GM23248 (cell line): ENCODE measurements at regions not wholly inside any gene's neighbourhood (a gene's known extent, or its start where the extent isn't known, plus 50 kb on each side); places are given as distances from the start of the nearest gene placed in this dataset.

ENCODE experiments used
- DNase-seq: peaks from one replicate; pipeline ENCODE4 v3.0.0-alpha.2; 2015
- H2AFZ ChIP-seq: fragments of 200-600 bp; sonication (generic); 2 replicates; pipeline ENCODE4 v1.6.1; 2016; ENCODE audit warnings: antibody characterized with exemption
- H3F3A ChIP-seq: fragments of 200-600 bp; sonication (generic); 2 replicates; pipeline ENCODE4 v1.6.1; 2016; ENCODE audit warnings: mild to moderate bottlenecking, antibody characterized with exemption, mixed run types; ENCODE audit not compliant: insufficient read depth
- H3K27ac ChIP-seq: fragments of 200-600 bp; sonication (generic); 2 replicates; pipeline ENCODE4 v1.5.1; 2016; ENCODE audit warnings: mild to moderate bottlenecking
- H3K27me3 ChIP-seq: fragments of 200-600 bp; sonication (generic); replicated peaks from 2 replicates; pipeline ENCODE4 v1.6.1; 2016; ENCODE audit warnings: mild to moderate bottlenecking; ENCODE audit not compliant: insufficient read depth
- H3K36me3 ChIP-seq: fragments of 200-600 bp; sonication (generic); 2 replicates; pipeline ENCODE4 v1.6.1; 2016; ENCODE audit warnings: low read depth, mild to moderate bottlenecking
- H3K4me1 ChIP-seq: fragments of 200-600 bp; sonication (generic); 2 replicates; pipeline ENCODE4 v1.6.1; 2016; ENCODE audit warnings: mild to moderate bottlenecking; ENCODE audit not compliant: insufficient read depth
- H3K4me2 ChIP-seq: fragments of 200-600 bp; sonication (generic); one replicate; pipeline ENCODE4 v1.6.1; 2016; ENCODE audit warnings: mild to moderate bottlenecking; ENCODE audit not compliant: unreplicated experiment
- H3K4me3 ChIP-seq: fragments of 200-600 bp; sonication (generic); 2 replicates; pipeline ENCODE4 v1.5.1; 2016; ENCODE audit warnings: mild to moderate bottlenecking
- H3K79me2 ChIP-seq: fragments of 200-600 bp; sonication (generic); 2 replicates; pipeline ENCODE4 v1.6.1; 2016; ENCODE audit warnings: mild to moderate bottlenecking; ENCODE audit not compliant: insufficient read depth
- H3K9ac ChIP-seq: fragments of 200-600 bp; sonication (generic); 2 replicates; pipeline ENCODE4 v1.6.1; 2016; ENCODE audit warnings: mild to moderate bottlenecking
- H3K9me2 ChIP-seq: fragments of 200-600 bp; sonication (generic); 2 replicates; pipeline ENCODE4 v1.6.1; 2016; ENCODE audit warnings: mixed run types, mild to moderate bottlenecking, moderate library complexity; ENCODE audit not compliant: insufficient read depth
- H3K9me3 ChIP-seq: fragments of 200-600 bp; sonication (generic); one replicate; pipeline ENCODE4 v1.6.1; 2017; ENCODE audit warnings: low read depth
- H4K20me1 ChIP-seq: fragments of 200-600 bp; sonication (generic); 2 replicates; pipeline ENCODE4 v1.6.0; 2016; ENCODE audit not compliant: insufficient read depth
- EZH2 ChIP-seq: fragments of 200-600 bp; sonication (generic); IDR thresholded peaks from 2 replicates; pipeline ENCODE4 v1.6.1; 2018; ENCODE audit warnings: antibody characterized with exemption, mild to moderate bottlenecking; ENCODE audit not compliant: insufficient read depth, poor library complexity, severe bottlenecking
- EZH2phosphoT487 ChIP-seq: fragments of 200-600 bp; sonication (generic); IDR thresholded peaks from 2 replicates; pipeline ENCODE4 v1.6.1; 2018; ENCODE audit warnings: antibody characterized with exemption, moderate library complexity, mild to moderate bottlenecking, low read depth; ENCODE audit not compliant: insufficient read depth
- WGBS, 2 experiments: methylation state at CpG; one replicate each; pipeline ENCODE4 v1.1.6; 2015 to 2017; ENCODE audit warnings: low lambda C conversion rate in 2 of 2, low coverage in 1 of 2; ENCODE audit errors: missing lambda C conversion rate in 2 of 2; 5-methylcytosine and 5-hydroxymethylcytosine counted together
- in situ Hi-C: fragments of 300-500 bp; cut with MboI; formaldehyde crosslinking; loops from 2 replicates; pipeline ENCODE4 v1.15.0; 2020

DNA sequence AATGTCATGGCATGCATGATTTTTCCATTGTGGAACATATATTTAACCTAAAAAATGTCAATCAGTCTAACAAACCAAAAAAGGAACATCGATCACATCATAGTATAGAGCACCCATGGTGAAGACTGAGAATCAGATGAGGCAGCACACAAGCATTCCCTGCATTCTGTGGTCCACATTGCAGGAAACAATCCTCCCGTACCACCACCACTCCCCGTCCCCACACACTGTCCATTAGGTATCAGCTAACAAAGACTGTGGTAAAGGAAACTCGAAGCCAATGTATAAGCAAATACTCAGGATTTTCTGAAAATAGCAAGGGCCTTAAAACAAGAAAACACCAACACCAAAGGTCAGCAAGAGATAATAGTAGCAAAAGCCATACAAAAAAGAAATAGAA, 1104.4 kb upstream of the SEMA6A start:
- DNase-seq: no peak
- Histone ChIP-seq H2AFZ (no peak overlapping the region), H3F3A (no peaks in the 10 kb centered on the region), H3K4me3 (no peak overlapping the region), H3K36me3 (no peaks in the 10 kb centered on the region), H3K9ac (no peak overlapping the region), H3K9me2 (no peaks in the 10 kb centered on the region), H4K20me1 (no peaks in the 10 kb centered on the region), H3K4me2 (no peak overlapping the region), H3K79me2 (no peaks in the 10 kb centered on the region), H3K27ac (no peak overlapping the region), H3K4me1 (no peaks in the 10 kb centered on the region), H3K27me3 (no peaks in the 10 kb centered on the region), H3K9me3 (no peaks in the 10 kb centered on the region)
- TF ChIP-seq EZH2: no peak
- TF ChIP-seq EZH2phosphoT487: no peak
- WGBS, 2 experiments: 35 to 39% methylated on average over 4 of the region's 4 CpGs
- in situ Hi-C loops: no loop called here

DNA sequence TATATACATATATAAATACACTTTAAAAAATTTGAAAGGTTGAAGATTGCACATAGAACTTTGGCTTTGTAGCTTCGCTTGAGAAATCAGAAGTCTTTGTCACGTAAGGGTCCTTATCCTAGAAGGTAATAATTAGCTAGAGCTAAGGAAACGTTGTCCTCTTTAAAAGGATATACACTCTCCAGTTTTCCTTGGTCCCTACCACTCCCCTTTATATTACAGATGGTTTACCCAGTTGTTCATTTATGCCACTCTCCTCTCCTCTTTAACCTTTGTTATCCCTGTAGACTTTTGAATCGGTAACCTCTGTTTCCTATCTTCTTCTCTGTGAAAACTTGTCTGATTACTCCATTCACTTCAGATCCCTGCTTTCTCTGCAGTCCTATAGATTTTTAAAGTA, 1101.0 kb upstream of the SEMA6A start:
- Histone ChIP-seq H3K9me3 (no peaks in the 10 kb centered on the region), H3K9ac (no peak overlapping the region), H3K9me2 (no peaks in the 10 kb centered on the region), H3K4me1 (no peaks in the 10 kb centered on the region), H3K4me3 (no peak overlapping the region), H4K20me1 (no peaks in the 10 kb centered on the region), H2AFZ (no peak overlapping the region), H3K79me2 (no peaks in the 10 kb centered on the region), H3F3A (no peaks in the 10 kb centered on the region), H3K4me2 (no peak overlapping the region), H3K27ac (no peak overlapping the region), H3K36me3 (no peaks in the 10 kb centered on the region), H3K27me3 (no peaks in the 10 kb centered on the region)
- 33 to 45% methylated on average over 4 of the region's 4 CpGs for WGBS, 2 experiments
- in situ Hi-C loops: no loop called here
- TF ChIP-seq EZH2phosphoT487: no peak
- TF ChIP-seq EZH2: no peak
- DNase-seq: no peak

DNA sequence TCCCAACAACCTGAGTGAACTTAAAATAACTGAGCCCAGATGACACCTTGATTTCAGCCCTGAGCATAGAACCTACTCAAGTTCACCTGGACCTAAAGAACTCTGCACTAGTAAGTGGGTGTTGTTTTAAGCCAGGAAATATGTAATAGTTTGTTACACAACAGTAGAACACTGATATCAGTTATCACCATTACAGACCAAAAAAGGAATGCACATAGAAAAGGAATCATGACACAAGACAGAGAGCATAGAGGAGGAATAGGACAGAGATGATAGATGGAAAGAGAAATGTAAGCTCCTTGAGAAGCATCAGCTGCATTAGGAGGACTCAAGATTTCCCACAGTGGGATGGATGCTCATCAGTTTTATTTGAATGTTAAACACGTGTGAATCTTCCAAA, 1096.9 kb upstream of the SEMA6A start:
- Histone ChIP-seq H3K4me2 (no peak overlapping the region), H4K20me1 (no peaks in the 10 kb centered on the region), H2AFZ (no peak overlapping the region), H3K9ac (no peak overlapping the region), H3K9me2 (no peaks in the 10 kb centered on the region), H3K79me2 (no peaks in the 10 kb centered on the region), H3F3A (no peaks in the 10 kb centered on the region), H3K9me3 (no peaks in the 10 kb centered on the region), H3K27me3 (no peaks in the 10 kb centered on the region), H3K4me3 (no peak overlapping the region), H3K27ac (no peak overlapping the region), H3K36me3 (no peaks in the 10 kb centered on the region), H3K4me1 (no peaks in the 10 kb centered on the region)
- WGBS, 2 experiments: 29 to 33% methylated on average over 1 of the region's 1 CpG
- TF ChIP-seq EZH2phosphoT487 (no peak), EZH2 (no peak)
- in situ Hi-C loops: no loop called here
- DNase-seq: no peak

DNA sequence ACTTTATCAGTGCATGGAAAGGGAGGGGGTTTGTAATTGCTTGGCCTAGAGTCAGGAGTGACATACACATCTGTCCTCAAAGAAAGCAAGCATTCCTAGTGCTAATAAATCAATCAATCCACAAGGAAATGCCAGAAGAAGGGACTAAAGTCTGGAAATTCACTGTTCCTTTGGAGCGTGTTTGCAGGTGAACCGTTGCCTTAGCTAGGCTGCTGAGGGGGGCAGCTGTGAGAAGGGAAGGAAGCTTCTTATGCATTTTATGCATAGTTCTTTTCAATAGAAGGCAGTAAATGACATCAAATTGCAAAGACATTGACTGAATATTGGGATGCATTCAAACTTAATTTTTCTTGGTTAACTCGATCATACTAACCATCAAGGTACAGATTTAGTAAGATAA, 1092.5 kb upstream of the SEMA6A start:
- no peak for DNase-seq
- H3K9ac ChIP-seq: no peak overlapping the region

DNA sequence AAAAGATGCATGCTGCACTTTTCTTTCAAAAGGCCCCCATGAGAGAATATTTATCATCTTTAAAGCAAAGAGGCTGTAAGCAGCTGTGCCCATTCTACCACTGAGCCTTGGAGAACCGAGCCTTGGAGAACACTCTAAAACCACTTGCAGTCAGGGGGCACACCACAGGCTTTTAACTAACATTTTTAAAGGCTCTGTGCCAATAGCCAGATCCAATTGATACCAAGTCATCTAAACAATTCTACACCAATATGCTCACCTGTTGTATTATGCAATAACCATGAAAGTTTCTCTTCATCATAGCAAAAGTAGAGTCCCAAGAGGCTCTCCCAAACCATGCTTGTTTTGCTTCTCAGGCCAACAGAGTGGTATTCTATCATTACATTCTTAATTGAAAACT, 1090.5 kb upstream of the SEMA6A start:
- Histone ChIP-seq H3K4me3 (no peak overlapping the region), H3F3A (no peaks in the 10 kb centered on the region), H4K20me1 (no peaks in the 10 kb centered on the region), H3K9me2 (no peaks in the 10 kb centered on the region), H3K27ac (no peak overlapping the region), H2AFZ (no peak overlapping the region), H3K4me1 (no peaks in the 10 kb centered on the region), H3K79me2 (no peaks in the 10 kb centered on the region), H3K4me2 (no peak overlapping the region), H3K9ac (no peak overlapping the region), H3K27me3 (no peaks in the 10 kb centered on the region), H3K9me3 (no peaks in the 10 kb centered on the region), H3K36me3 (no peaks in the 10 kb centered on the region)
- in situ Hi-C loops: no loop called here
- 5 to 8% methylated on average over 1 of the region's 1 CpG for WGBS, 2 experiments
- DNase-seq: no peak
- TF ChIP-seq EZH2 (no peak), EZH2phosphoT487 (no peak)

More for the DNA sequence above, 1092.5 kb upstream of the SEMA6A start:
- H4K20me1 ChIP-seq: no peaks in the 10 kb centered on the region
- H3F3A ChIP-seq: no peaks in the 10 kb centered on the region
- in situ Hi-C loops: no loop called here
- 48 to 53% methylated on average over 3 of the region's 3 CpGs for WGBS, 2 experiments
- H3K79me2 ChIP-seq: no peaks in the 10 kb centered on the region
- no peaks in the 10 kb centered on the region for H3K4me1 ChIP-seq
- H2AFZ ChIP-seq: no peak overlapping the region
- TF ChIP-seq EZH2phosphoT487: no peak
- TF ChIP-seq EZH2: no peak
- no peak overlapping the region for H3K27ac ChIP-seq
- no peaks in the 10 kb centered on the region for H3K9me3 ChIP-seq
- no peak overlapping the region for H3K4me3 ChIP-seq
- no peaks in the 10 kb centered on the region for H3K27me3 ChIP-seq
- no peaks in the 10 kb centered on the region for H3K9me2 ChIP-seq
- no peaks in the 10 kb centered on the region for H3K36me3 ChIP-seq
- H3K4me2 ChIP-seq: no peak overlapping the region
